HCT116 (cell line): ENCODE measurements at regions not wholly inside any gene's neighbourhood (a gene's known extent, or its start where the extent isn't known, plus 50 kb on each side); places are given as distances from the start of the nearest gene placed in this dataset.

Experiments
- ATAC-seq: fragments of 200-7000 bp; cut with Tn5 transposase; 2 replicates; pipeline ENCODE4 v1.9.1; 2020; ENCODE audit warnings: mild to moderate bottlenecking, moderate library complexity
- BruUV-seq: library from RNA; stranded (reverse); fragments of 400-500 nt; replicated peaks from 2 replicates; lab custom pipeline; 2021; lab: Mats Ljungman, UMichigan
- CTCF ChIA-PET: fragments of 300-600 bp; sonication (Branson Sonifier 250); formaldehyde crosslinking; loops from one replicate; lab custom pipeline; 2021; ENCODE audit warnings: antibody characterized with exemption; lab: Charles Lee
- POLR2A ChIA-PET: fragments of 300-600, 350-600 bp; sonication (Branson Sonifier 250); formaldehyde crosslinking; loops from one replicate; lab custom pipeline; 2021; ENCODE audit warnings: antibody characterized with exemption; lab: Charles Lee
- RAD21 ChIA-PET, 2 experiments: fragments of 300-600 bp; sonication (Branson Sonifier 250); formaldehyde crosslinking; loops; one replicate each; lab custom pipeline; 2023; ENCODE audit warnings: low total read pairs in 2 of 2; ENCODE audit not compliant: uncharacterized antibody in 2 of 2, unreplicated experiment in 2 of 2, low non-redundant PET in 1 of 2; lab: Charles Lee
- DNase-seq: peaks from one replicate; pipeline ENCODE4 v3.0.0-alpha.2; 2010; ENCODE audit warnings: low read depth, low spot score
- H2AFZ ChIP-seq: fragments of 200-600 bp; shearing (Covaris generic), sonication (generic); 2 replicates; pipeline ENCODE4 v1.6.1; 2017; ENCODE audit warnings: low read depth, mixed run types, mixed read lengths, antibody characterized with exemption, low read length; ENCODE audit not compliant: poor library complexity, severe bottlenecking
- H3K27ac ChIP-seq: 2 replicates; pipeline ENCODE4 v1.5.1; 2012; ENCODE audit warnings: low read depth, low read length
- H3K27me3 ChIP-seq: fragments of 200-600 bp; sonication (generic); 2 replicates; pipeline ENCODE4 v1.6.1; 2016; ENCODE audit warnings: mixed run types, low read length, mixed read lengths; ENCODE audit not compliant: insufficient read depth
- H3K36me3 ChIP-seq, 2 experiments: fragments of 200-500 bp in 1 of 2; fragments of 200-600 bp in 1 of 2; sonication (Bioruptor generic) in 1 of 2; sonication (generic) in 1 of 2; 2 replicates each; pipeline versions ENCODE4 v1.5.1 to v1.6.1; 2014 to 2016; ENCODE audit warnings: low read length in 2 of 2, inconsistent platforms in 1 of 2, mixed read lengths in 1 of 2, mixed run types in 1 of 2; ENCODE audit not compliant: insufficient read depth in 2 of 2, control insufficient read depth in 1 of 2
- H3K4me1 ChIP-seq, 2 experiments: fragments of 200-600 bp in 1 of 2; sonication (generic) in 1 of 2; 2 replicates each; pipeline versions ENCODE4 v1.5.1 to v1.6.1; 2012 to 2017; ENCODE audit warnings: low read length in 2 of 2, inconsistent platforms in 1 of 2, mild to moderate bottlenecking in 1 of 2, mixed read lengths in 1 of 2, mixed run types in 1 of 2, moderate library complexity in 1 of 2; ENCODE audit not compliant: insufficient read depth in 2 of 2, control insufficient read depth in 1 of 2
- H3K4me2 ChIP-seq: fragments of 200-600 bp; sonication (generic); 2 replicates; pipeline ENCODE4 v1.6.1; 2017; ENCODE audit warnings: mixed run types, low read length, mixed read lengths
- H3K4me3 ChIP-seq, 2 experiments: fragments of 200-600 bp in 1 of 2; sonication (generic) in 1 of 2; replicated peaks in 1 of 2; 2 replicates each; pipeline ENCODE4 v1.5.1; 2011 to 2016; ENCODE audit warnings: low read length in 2 of 2, control low read depth in 1 of 2, low read depth in 1 of 2, mild to moderate bottlenecking in 1 of 2, mixed read lengths in 1 of 2, mixed run types in 1 of 2
- H3K79me2 ChIP-seq: fragments of 200-600 bp; sonication (generic); 2 replicates; pipeline ENCODE4 v1.6.1; 2017; ENCODE audit warnings: mild to moderate bottlenecking, mixed run types, low read length, moderate library complexity, mixed read lengths; ENCODE audit not compliant: insufficient read depth
- H3K9ac ChIP-seq: fragments of 200-600 bp; sonication (generic); 2 replicates; pipeline ENCODE4 v1.6.1; 2016; ENCODE audit warnings: low read length, mixed read lengths
- H3K9me2 ChIP-seq: fragments of 200-600 bp; sonication (generic), shearing (Covaris generic); 2 replicates; pipeline ENCODE4 v1.6.1; 2017; ENCODE audit warnings: mixed run types, mild to moderate bottlenecking, moderate library complexity; ENCODE audit not compliant: insufficient read depth
- H3K9me3 ChIP-seq, 2 experiments: fragments of 200-500 bp in 1 of 2; fragments of 200-600 bp in 1 of 2; sonication (Bioruptor generic) in 1 of 2; sonication (generic) in 1 of 2; 2 replicates each; pipeline ENCODE4 v1.6.1; 2014 to 2017; ENCODE audit warnings: low read length in 2 of 2, mixed read lengths in 2 of 2, inconsistent platforms in 1 of 2, low read depth in 1 of 2, mild to moderate bottlenecking in 1 of 2, mixed run types in 1 of 2, moderate library complexity in 1 of 2; ENCODE audit not compliant: control insufficient read depth in 1 of 2, insufficient read depth in 1 of 2
- H4K20me1 ChIP-seq: fragments of 200-600 bp; sonication (generic), shearing (Covaris generic); 2 replicates; pipeline ENCODE4 v1.6.1; 2017; ENCODE audit warnings: mixed run types, mild to moderate bottlenecking, moderate library complexity; ENCODE audit not compliant: insufficient read depth
- ATF3 ChIP-seq: IDR thresholded peaks from 2 replicates; pipeline ENCODE4 v1.6.1; 2012
- CBX3 ChIP-seq: IDR thresholded peaks from 2 replicates; pipeline ENCODE4 v1.6.1; 2012; ENCODE audit warnings: low read depth
- ELF1 ChIP-seq: IDR thresholded peaks from 2 replicates; pipeline ENCODE4 v1.6.1; 2012; ENCODE audit warnings: low read depth, borderline replicate concordance
- FOSL1 ChIP-seq: IDR thresholded peaks from 2 replicates; pipeline ENCODE4 v1.6.1; 2012; ENCODE audit warnings: low read depth
- MAX ChIP-seq: IDR thresholded peaks from 2 replicates; pipeline ENCODE4 v1.6.1; 2012
- POLR2A ChIP-seq: IDR thresholded peaks from 2 replicates; pipeline ENCODE4 v1.7.0; 2011; ENCODE audit warnings: borderline replicate concordance; ENCODE audit not compliant: insufficient read depth, insufficient read length; ENCODE audit errors: extremely low read depth
- RAD21 ChIP-seq: IDR thresholded peaks from 2 replicates; pipeline ENCODE4 v1.6.1; 2012; ENCODE audit warnings: low read depth, mild to moderate bottlenecking
- SP1 ChIP-seq: IDR thresholded peaks from 2 replicates; pipeline ENCODE4 v1.6.1; 2012; ENCODE audit warnings: low read depth
- TCF7L2 ChIP-seq: IDR thresholded peaks from 2 replicates; pipeline ENCODE4 v1.7.0; 2011; ENCODE audit warnings: borderline replicate concordance, inconsistent platforms; ENCODE audit not compliant: insufficient read depth, insufficient read length; ENCODE audit errors: extremely low read depth
- ZFX ChIP-seq: fragments of 450-650 bp; IDR thresholded peaks from 2 replicates; pipeline ENCODE4 v1.6.1; 2017
- intact Hi-C: fragments of 100-400 bp; cut with micrococcal nuclease; formaldehyde crosslinking; loops from 2 replicates; pipeline ENCODE4 v1.10.0; 2022

GRCh38 chr3:107035176-107035575, 342.1 kb upstream of the CCDC54 start:
- no peak overlapping the region for H3K27ac ChIP-seq
- DNase-seq (no peak), ATAC-seq (no peak)
- CTCF ChIA-PET, result no interaction called here
- no peaks in the 10 kb centered on the region for H3K79me2 ChIP-seq
- no peak overlapping the region for H3K4me2 ChIP-seq
- no peak overlapping the region for H2AFZ ChIP-seq
- H3K4me3 ChIP-seq, result no peak overlapping the region
- no peaks in the 10 kb centered on the region for H3K36me3 ChIP-seq
- no TSS peak for BruUV-seq
- H3K9me3 ChIP-seq, result no peaks in the 10 kb centered on the region; a peak in 1 of 4 replicates
- no peak overlapping the region for H3K9ac ChIP-seq
- H3K9me2 ChIP-seq, result no peaks in the 10 kb centered on the region
- no peaks in the 10 kb centered on the region for H3K27me3 ChIP-seq
- H3K4me1 ChIP-seq, result no peaks in the 10 kb centered on the region
- intact Hi-C loops, result no loop called here
- no peaks in the 10 kb centered on the region for H4K20me1 ChIP-seq
- RAD21 ChIA-PET, result no interaction called here
- POLR2A ChIA-PET, result no interaction called here
- TF ChIP-seq MAX (no peak), POLR2A (no peak), CBX3 (no peak)

GRCh38 chr3:107044677-107045076, 332.6 kb upstream of the CCDC54 start:
- TF ChIP-seq FOSL1, result no peak
- TF ChIP-seq TCF7L2, result no peak
- TF ChIP-seq ZFX, result no peak
- no peak for TF ChIP-seq ELF1
- no peak for TF ChIP-seq RAD21
- TF ChIP-seq SP1, result no peak
- TF ChIP-seq MAX, result no peak
- TF ChIP-seq ATF3, result no peak
- Histone ChIP-seq H3K9me3 (no peaks in the 10 kb centered on the region), H4K20me1 (no peaks in the 10 kb centered on the region), H3K79me2 (no peaks in the 10 kb centered on the region), H2AFZ (no peak overlapping the region), H3K9ac (no peak overlapping the region), H3K27ac (no peak overlapping the region), H3K36me3 (no peaks in the 10 kb centered on the region), H3K4me1 (no peaks in the 10 kb centered on the region), H3K9me2 (no peaks in the 10 kb centered on the region), H3K4me2 (no peak overlapping the region), H3K27me3 (no peaks in the 10 kb centered on the region), H3K4me3 (no peak overlapping the region)
- BruUV-seq, result no TSS peak
- ChIA-PET POLR2A (no interaction called here), CTCF (no interaction called here), RAD21 (no interaction called here)
- ATAC-seq (no peak), DNase-seq (no peak)
- intact Hi-C loops, result no loop called here
